Keratinocyte (primary cell): ENCODE measurements at regions not wholly inside any gene's neighbourhood (a gene's known extent, or its start where the extent isn't known, plus 50 kb on each side); places are given as distances from the start of the nearest gene placed in this dataset.

Source experiments
- DNase-seq: peaks from one replicate; pipeline ENCODE4 v3.0.0-alpha.2; 2011; ENCODE audit warnings: low read depth, missing footprints, low spot score
- FAIRE-seq: peaks from 2 replicates; lab custom pipeline; 2011; peaks lifted over from hg19 to GRCh38; lab: Jason Lieb, UNC
- H2AFZ ChIP-seq: 2 replicates; pipeline ENCODE4 v1.6.0; 2012; ENCODE audit warnings: low read length, control low read depth, inconsistent platforms; ENCODE audit not compliant: control insufficient read depth
- H3K27ac ChIP-seq: 2 replicates; pipeline ENCODE4 v1.5.1; 2011; ENCODE audit warnings: low read length; ENCODE audit not compliant: control insufficient read depth, insufficient read depth
- H3K27me3 ChIP-seq: 3 replicates; pipeline ENCODE4 v1.6.0; 2011; ENCODE audit warnings: low read length; ENCODE audit not compliant: control insufficient read depth, insufficient read depth; ENCODE audit errors: extremely low read depth
- H3K36me3 ChIP-seq, 2 experiments: 2 replicates in 1 of 2; 3 replicates in 1 of 2; pipeline ENCODE4 v1.5.1; 2011; ENCODE audit warnings: low read length in 2 of 2, mild to moderate bottlenecking in 1 of 2; ENCODE audit not compliant: control insufficient read depth in 2 of 2, insufficient read depth in 2 of 2; ENCODE audit errors: extremely low read depth in 1 of 2
- H3K4me1 ChIP-seq: 3 replicates; pipeline ENCODE4 v1.5.1; 2011; ENCODE audit warnings: low read length; ENCODE audit not compliant: control insufficient read depth, insufficient read depth; ENCODE audit errors: extremely low read depth
- H3K4me2 ChIP-seq: 3 replicates; pipeline ENCODE4 v1.6.0; 2011; ENCODE audit warnings: low read depth, low read length; ENCODE audit not compliant: control insufficient read depth, insufficient read depth; ENCODE audit errors: extremely low read depth
- H3K4me3 ChIP-seq, 3 experiments: fragments of 200-600 bp in 1 of 3; sonication (generic) in 1 of 3; 2 replicates in 2 of 3; 3 replicates in 1 of 3; pipeline ENCODE4 v1.5.1; 2011 to 2016; ENCODE audit warnings: low read length in 3 of 3, mild to moderate bottlenecking in 3 of 3, control low read depth in 2 of 3, inconsistent platforms in 1 of 3, low read depth in 1 of 3, mixed read lengths in 1 of 3, mixed run types in 1 of 3, moderate library complexity in 1 of 3; ENCODE audit not compliant: control insufficient read depth in 2 of 3, insufficient read depth in 2 of 3; ENCODE audit errors: extremely low read depth in 1 of 3
- H3K79me2 ChIP-seq: 2 replicates; pipeline ENCODE4 v1.6.0; 2012; ENCODE audit warnings: low read length; ENCODE audit not compliant: control insufficient read depth, insufficient read depth
- H3K9ac ChIP-seq: 3 replicates; pipeline ENCODE4 v1.6.0; 2011; ENCODE audit warnings: low read length; ENCODE audit not compliant: control insufficient read depth, insufficient read depth; ENCODE audit errors: extremely low read depth
- H3K9me1 ChIP-seq: 3 replicates; pipeline ENCODE4 v1.6.0; 2011; ENCODE audit warnings: low read length; ENCODE audit not compliant: control insufficient read depth, insufficient read depth; ENCODE audit errors: extremely low read depth
- H3K9me3 ChIP-seq: 2 replicates; pipeline ENCODE4 v1.5.1; 2012; ENCODE audit warnings: low read depth, low read length; ENCODE audit not compliant: control insufficient read depth
- H4K20me1 ChIP-seq: 3 replicates; pipeline ENCODE4 v1.6.0; 2011; ENCODE audit warnings: low read length; ENCODE audit not compliant: control insufficient read depth, insufficient read depth; ENCODE audit errors: extremely low read depth
- EZH2 ChIP-seq: IDR thresholded peaks from one replicate; pipeline ENCODE4 v1.6.1; 2012; ENCODE audit warnings: inconsistent platforms, mild to moderate bottlenecking, low read length, moderate library complexity
- dilution Hi-C: fragments of 300-500 bp; cut with MboI; formaldehyde crosslinking; loops from one replicate; pipeline ENCODE4 v1.7.0; 2020; ENCODE audit warnings: low sequenced_read_pairs; ENCODE audit not compliant: extremely low pct_ligation_motif_present
- TF ChIP-seq, protein P1 (sequence below), 3 experiments: IDR thresholded peaks in 1 of 3; conservative IDR thresholded peaks in 1 of 3; optimal IDR thresholded peaks in 1 of 3; 2 replicates in 2 of 3; 3 replicates in 1 of 3; pipeline versions ENCODE3 to v1.5.1; 2011; ENCODE audit warnings: low read length in 3 of 3, mild to moderate bottlenecking in 3 of 3, moderate library complexity in 2 of 3, control low read depth in 1 of 3, inconsistent platforms in 1 of 3; ENCODE audit not compliant: insufficient read depth in 2 of 3; ENCODE audit errors: extremely low read depth in 1 of 3

- FAIRE-seq (no peak), DNase-seq (no peak)
- Histone ChIP-seq H3K27me3 (no peaks in the 10 kb centered on the region), H3K4me2 (no peak overlapping the region), H3K9me3 (no peaks in the 10 kb centered on the region), H3K4me1 (no peaks in the 10 kb centered on the region), H3K9ac (no peak overlapping the region), H3K79me2 (no peaks in the 10 kb centered on the region), H3K36me3 (no peaks in the 10 kb centered on the region), H3K4me3 (no peak overlapping the region), H4K20me1 (no peaks in the 10 kb centered on the region), H2AFZ (no peak overlapping the region), H3K27ac (no peak overlapping the region), H3K9me1 (no peaks in the 10 kb centered on the region)
- TF ChIP-seq, protein P1, sequence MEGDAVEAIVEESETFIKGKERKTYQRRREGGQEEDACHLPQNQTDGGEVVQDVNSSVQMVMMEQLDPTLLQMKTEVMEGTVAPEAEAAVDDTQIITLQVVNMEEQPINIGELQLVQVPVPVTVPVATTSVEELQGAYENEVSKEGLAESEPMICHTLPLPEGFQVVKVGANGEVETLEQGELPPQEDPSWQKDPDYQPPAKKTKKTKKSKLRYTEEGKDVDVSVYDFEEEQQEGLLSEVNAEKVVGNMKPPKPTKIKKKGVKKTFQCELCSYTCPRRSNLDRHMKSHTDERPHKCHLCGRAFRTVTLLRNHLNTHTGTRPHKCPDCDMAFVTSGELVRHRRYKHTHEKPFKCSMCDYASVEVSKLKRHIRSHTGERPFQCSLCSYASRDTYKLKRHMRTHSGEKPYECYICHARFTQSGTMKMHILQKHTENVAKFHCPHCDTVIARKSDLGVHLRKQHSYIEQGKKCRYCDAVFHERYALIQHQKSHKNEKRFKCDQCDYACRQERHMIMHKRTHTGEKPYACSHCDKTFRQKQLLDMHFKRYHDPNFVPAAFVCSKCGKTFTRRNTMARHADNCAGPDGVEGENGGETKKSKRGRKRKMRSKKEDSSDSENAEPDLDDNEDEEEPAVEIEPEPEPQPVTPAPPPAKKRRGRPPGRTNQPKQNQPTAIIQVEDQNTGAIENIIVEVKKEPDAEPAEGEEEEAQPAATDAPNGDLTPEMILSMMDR (optimal IDR thresholded peaks at IDR 0.05 in 1 of 3, IDR thresholded peaks at IDR 0.05 in 1 of 3, conservative IDR thresholded peaks at IDR 0.05 in 1 of 3; ENCODE audit: extremely low read depth in 1 of 3, insufficient read depth in 2 of 3, low read length in 3 of 3), result no peak
- no peak for TF ChIP-seq EZH2
- dilution Hi-C loops, result no loop called here
Measured at GRCh38 chr11:15565880-15566279, 451.2 kb downstream of the INSC start.

DNA sequence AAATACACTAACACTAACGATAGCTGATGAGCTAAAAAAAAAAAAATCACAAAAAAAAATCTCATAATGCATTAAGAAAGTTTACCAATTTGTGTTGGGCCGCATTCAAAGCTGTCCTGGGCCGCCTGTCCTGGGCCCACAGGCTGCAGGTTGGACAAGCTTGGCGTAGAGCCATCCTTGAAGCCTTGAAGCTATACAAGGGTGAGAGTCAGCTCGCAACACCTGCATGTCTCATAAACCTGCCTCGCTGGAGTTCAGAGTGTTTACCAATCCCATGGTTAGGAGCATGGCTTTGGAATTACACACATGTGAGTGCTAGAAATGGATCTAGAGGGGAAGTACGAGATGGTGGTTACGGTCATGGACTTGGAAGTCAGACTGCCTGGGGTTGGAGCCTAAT, 453.7 kb downstream of the INSC start:
- H3K9me1 ChIP-seq, result no peaks in the 10 kb centered on the region

More for the DNA sequence above, 453.7 kb downstream of the INSC start:
- dilution Hi-C loops, result no loop called here
- H3K36me3 ChIP-seq, result no peaks in the 10 kb centered on the region
- H3K4me1 ChIP-seq, result no peaks in the 10 kb centered on the region
- H4K20me1 ChIP-seq, result no peaks in the 10 kb centered on the region
- H3K9me3 ChIP-seq, result no peaks in the 10 kb centered on the region
- DNase-seq (no peak), FAIRE-seq (no peak)
- no peaks in the 10 kb centered on the region for H3K27me3 ChIP-seq
- H3K4me2 ChIP-seq, result no peak overlapping the region
- no peak for TF ChIP-seq EZH2
- TF ChIP-seq, protein P1 (optimal IDR thresholded peaks at IDR 0.05 in 1 of 3, IDR thresholded peaks at IDR 0.05 in 1 of 3, conservative IDR thresholded peaks at IDR 0.05 in 1 of 3; ENCODE audit: extremely low read depth in 1 of 3, insufficient read depth in 2 of 3, low read length in 3 of 3), result no peak
- H3K27ac ChIP-seq, result no peak overlapping the region
- H3K9ac ChIP-seq, result no peak overlapping the region
- H3K79me2 ChIP-seq, result no peaks in the 10 kb centered on the region
- no peak overlapping the region for H2AFZ ChIP-seq
- no peak overlapping the region for H3K4me3 ChIP-seq
